ENCODE measurements at regions not wholly inside any gene's neighbourhood (a gene's known extent, or its start where the extent isn't known, plus 50 kb on each side); places are given as distances from the start of the nearest gene placed in this dataset.

GRCh38 chr7:436367-437128 is 83.1 kb downstream of the PDGFA start:
- no peak for DNase-seq (ENCODE audit: extremely low read depth, low read depth, low spot score)

DNA sequence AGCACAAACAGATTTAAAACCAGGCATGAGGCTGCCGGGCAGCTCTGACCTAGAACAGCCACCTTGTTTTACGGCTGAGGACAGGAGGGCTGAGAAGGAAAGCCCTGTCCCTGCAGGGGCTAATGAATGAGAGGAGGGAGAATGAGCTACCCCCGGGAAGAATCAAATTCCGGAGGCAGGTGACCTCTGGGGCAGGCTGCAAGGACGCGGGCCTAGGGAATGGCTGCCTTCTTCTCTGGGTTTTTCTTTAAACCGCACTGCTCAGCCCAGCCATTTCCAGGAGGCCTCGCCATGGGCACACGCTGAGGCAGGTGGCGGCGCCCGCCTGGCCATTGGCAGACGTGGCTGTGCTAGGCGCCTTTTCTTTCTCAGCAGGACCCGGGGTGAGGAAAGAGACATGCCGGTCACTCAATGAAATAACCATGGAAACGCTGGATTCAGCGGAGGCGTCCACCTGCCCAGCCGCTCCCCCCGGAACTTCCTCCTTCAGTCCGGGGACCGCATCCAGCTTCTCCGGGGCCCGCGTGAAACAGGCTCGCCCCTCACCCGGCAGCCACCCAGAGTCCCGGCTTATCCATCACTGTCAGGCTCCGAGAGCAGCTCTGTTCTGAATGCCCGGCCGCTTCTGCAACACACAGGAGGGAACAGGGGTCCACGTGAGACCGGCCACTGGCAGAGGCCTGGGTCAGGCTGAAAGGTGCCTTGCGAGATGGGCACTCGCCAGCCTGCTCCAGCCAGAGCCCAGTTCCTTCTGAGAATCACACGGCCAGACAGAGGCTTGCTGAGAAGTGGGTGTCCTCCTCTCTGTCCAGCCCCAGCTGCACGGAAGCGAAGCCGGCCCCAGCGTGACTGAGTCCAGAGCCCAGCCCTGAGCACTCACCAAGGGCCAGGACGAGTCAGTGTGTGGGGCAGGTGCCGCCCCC is 82.1 kb downstream of the PDGFA start:
- DNase-seq (ENCODE audit: extremely low read depth, low read depth, low spot score): no peak

GRCh38 chr7:438361-438760 is 81.3 kb downstream of the PDGFA start:
- DNase-seq (ENCODE audit: extremely low read depth, low read depth, low spot score): no peak

DNA sequence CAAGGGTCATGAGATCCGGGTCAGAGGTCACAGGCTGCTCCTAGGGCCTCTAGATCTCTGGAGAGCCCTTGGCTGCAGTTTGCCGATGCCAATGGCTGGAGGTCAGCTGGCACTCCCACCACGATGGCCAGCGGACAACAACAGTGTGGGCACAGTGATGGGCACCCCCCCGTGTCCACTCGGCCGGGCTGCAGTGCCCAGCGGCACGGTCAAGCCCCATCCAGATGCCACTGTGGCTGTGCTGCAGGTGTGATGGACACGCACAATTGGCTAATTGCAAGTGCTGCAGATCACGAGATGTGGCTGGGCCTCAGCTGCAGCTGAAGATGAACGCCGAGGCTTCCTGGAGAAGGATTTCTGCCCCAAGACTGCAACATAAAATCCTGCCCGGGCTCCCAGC is 80.7 kb downstream of the PDGFA start:
- DNase-seq (ENCODE audit: extremely low read depth, low read depth, low spot score): no peak

DNA sequence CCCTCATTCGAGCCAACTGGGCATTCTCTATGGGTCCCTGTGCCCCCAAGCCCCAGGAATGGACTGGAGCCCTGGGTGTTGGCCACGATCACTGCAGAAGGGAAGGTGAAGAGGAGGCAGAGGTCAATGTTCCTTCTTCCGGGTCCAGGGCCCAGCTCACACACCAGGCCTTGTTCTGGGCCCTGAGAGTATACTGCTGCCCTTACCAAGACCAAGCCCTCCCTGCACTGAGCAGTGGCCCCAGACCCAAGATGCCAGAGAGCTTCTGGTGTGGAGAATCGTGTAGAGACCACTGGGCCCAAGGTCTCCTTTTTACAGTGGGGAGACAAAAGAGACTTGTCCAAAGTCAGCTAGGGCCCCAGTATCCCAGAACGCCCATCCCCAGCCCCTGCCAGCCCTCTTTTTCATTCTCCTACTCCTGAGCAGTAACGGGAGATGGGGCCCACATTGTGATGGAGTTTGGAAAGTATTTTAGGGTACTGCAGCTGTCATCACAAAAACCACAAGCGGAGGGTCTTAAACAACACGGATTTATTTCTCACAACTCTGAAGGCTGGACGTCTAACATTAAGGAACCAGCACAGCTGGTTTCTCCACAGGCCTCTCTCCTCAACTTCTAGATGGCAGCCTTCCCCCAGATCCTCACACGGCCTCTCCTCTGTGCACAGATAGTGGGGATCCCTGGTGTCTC is 79.4 kb downstream of the PDGFA start:
- no peak for DNase-seq (ENCODE audit: extremely low read depth, low read depth, low spot score)

- DNase-seq (ENCODE audit: extremely low read depth, low read depth, low spot score): no peak
Measured at GRCh38 chr7:441684-442421, 77.8 kb downstream of the PDGFA start.

GRCh38 chr7:442457-442856 is 77.2 kb downstream of the PDGFA start:
- DNase-seq (ENCODE audit: extremely low read depth, low read depth, low spot score): no peak

GRCh38 chr7:443279-443833 is 76.3 kb downstream of the PDGFA start:
- no peak for DNase-seq (ENCODE audit: extremely low read depth, low read depth, low spot score)

- no peak for DNase-seq (ENCODE audit: extremely low read depth, low read depth, low spot score)
Measured at GRCh38 chr7:444606-445005, 75.0 kb downstream of the PDGFA start.

DNA sequence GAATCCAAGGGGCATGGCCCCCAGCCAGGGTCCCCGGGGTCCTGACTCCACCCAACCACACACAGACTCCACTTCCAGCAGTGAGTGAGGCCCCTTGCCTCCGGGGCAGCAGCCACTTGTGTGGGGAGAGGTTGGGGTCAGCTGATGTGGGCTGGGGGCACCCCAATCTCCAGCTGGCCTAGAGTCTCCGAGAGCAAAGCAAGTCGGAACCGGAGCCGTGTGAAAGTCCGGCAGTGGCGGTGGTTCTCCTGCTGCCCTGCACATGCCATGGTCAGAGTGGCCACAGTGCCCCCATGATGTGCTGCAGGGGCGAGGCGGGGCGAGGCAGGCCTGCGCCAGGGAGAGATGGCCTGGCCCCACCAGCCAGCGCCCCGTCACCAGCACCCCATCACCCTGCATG is 74.6 kb downstream of the PDGFA start:
- no peak for DNase-seq (ENCODE audit: extremely low read depth, low read depth, low spot score)

DNA sequence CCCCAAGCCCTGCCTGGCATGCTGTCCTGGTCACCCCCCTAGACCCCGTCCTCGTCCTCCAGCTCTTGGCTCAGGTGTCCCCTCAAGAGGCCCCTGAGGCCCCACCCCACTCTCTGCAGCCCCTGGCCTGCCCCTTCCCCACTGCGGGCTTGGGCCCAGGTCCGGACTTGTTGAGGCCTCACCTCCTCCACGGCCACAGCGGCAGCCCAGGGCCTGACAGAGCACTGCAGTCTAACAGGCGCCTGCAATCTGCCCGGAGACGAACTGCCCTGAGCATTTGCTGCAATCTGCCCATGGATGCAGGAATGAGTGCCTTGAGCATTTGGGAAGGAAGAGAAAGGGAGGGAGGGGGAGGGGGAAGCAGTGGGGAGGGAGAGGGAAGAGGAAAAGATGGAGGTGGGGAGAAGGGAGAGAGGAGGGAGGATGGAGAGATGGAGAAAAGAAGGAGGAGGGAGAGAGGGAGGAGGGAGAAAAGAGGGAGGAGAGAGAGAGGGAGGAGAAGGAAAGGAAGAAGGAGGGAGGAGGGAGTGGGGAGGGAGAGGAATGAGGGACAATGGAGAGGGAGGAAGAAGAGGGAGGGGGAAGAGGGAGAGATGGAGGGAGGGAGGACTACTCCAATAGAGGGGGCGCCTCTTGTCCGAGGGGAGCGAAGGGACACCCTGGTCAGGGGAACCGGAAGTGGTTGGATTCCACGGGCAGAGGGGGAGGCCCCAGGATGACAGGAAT is 73.9 kb downstream of the PDGFA start:
- DNase-seq (ENCODE audit: extremely low read depth, low read depth, low spot score): no peak

DNA sequence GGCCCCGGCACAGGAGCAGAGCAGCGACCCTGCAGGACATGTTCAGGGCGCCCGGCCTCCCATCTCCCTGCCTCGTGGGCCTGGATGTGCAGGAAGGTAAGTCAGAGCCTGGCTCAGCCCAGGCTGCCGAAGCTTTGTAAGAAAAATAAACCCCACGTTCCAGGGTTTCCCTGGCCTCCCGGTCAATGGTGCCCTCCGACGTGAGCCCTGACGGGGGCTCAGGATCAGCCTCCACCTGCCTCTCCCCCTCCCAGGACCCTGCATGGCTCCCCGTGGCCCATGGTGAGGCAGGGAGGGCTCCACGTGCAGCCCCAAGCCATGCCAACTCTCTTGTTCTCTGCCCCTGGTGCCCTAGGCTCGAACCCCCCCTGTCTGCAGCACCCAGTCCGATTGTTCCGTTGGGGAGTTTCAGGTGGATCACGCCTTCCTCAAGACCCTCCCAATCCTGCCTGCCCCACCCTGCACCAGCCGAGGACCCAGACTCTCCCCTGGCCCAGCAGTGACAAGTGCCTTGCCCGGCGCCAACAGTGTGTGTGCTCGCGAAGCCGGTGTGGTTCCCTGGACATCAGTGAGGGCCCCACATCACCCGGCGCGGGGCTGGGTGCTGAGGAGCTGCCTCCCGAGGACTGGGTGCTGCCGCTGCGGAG is 73.2 kb downstream of the PDGFA start:
- no peak for DNase-seq (ENCODE audit: extremely low read depth, low read depth, low spot score)

Data from glomerular endothelial cell (primary cell).